CD4-positive, alpha-beta T cell (primary cell): ENCODE measurements at regions not wholly inside any gene's neighbourhood (a gene's known extent, or its start where the extent isn't known, plus 50 kb on each side); places are given as distances from the start of the nearest gene placed in this dataset.

Experiments used
- ATAC-seq: fragments of 200-7000 bp; cut with Tn5 transposase; one replicate; pipeline ENCODE4 v1.10.0; 2022; ENCODE audit warnings: mild to moderate bottlenecking; ENCODE audit not compliant: poor library complexity
- CTCF ChIA-PET: fragments of 350-600 bp; sonication (Branson Sonifier 250); formaldehyde crosslinking; loops from one replicate; lab custom pipeline; 2021; ENCODE audit warnings: antibody characterized with exemption, inconsistent platforms; lab: Charles Lee
- POLR2A ChIA-PET: fragments of 350-600 bp; sonication (Branson Sonifier 250); formaldehyde crosslinking; loops from one replicate; lab custom pipeline; 2021; ENCODE audit warnings: antibody characterized with exemption, inconsistent platforms; lab: Charles Lee
- DNase-seq, 14 experiments: peaks; one replicate each; pipeline ENCODE4 v3.0.0-alpha.2; 2013 to 2020; ENCODE audit warnings: mixed read lengths in 2 of 14
- H3K27ac ChIP-seq, 2 donors: one replicate each; pipeline versions ENCODE4 v1.5.1 to v1.7.0; 2013; ENCODE audit warnings: low read length in 2 of 2, low read depth in 1 of 2, mild to moderate bottlenecking in 1 of 2
- H3K27me3 ChIP-seq, 2 experiments: 1 replicate in 1 of 2; 2 replicates in 1 of 2; pipeline versions ENCODE4 v1.6.1 to v1.7.0; 2013; ENCODE audit warnings: low read length in 2 of 2, control low read depth in 1 of 2, mild to moderate bottlenecking in 1 of 2, moderate library complexity in 1 of 2; ENCODE audit not compliant: insufficient read depth in 2 of 2, control insufficient read depth in 1 of 2
- H3K36me3 ChIP-seq: one replicate; pipeline ENCODE4 v1.6.1; 2013; ENCODE audit warnings: low read length, control low read depth; ENCODE audit not compliant: insufficient read depth
- H3K4me1 ChIP-seq: one replicate; pipeline ENCODE4 v1.6.1; 2013; ENCODE audit warnings: low read length, control low read depth; ENCODE audit not compliant: insufficient read depth
- H3K4me3 ChIP-seq: one replicate; pipeline ENCODE4 v1.5.1; 2013; ENCODE audit warnings: mild to moderate bottlenecking, low read length, moderate library complexity
- H3K9me3 ChIP-seq, 2 experiments: 1 replicate in 1 of 2; 2 replicates in 1 of 2; pipeline versions ENCODE4 v1.6.1 to v1.7.0; 2013; ENCODE audit warnings: low read length in 2 of 2, mild to moderate bottlenecking in 2 of 2, control low read depth in 1 of 2, moderate library complexity in 1 of 2; ENCODE audit not compliant: control insufficient read depth in 1 of 2, insufficient read depth in 1 of 2
- H3K27ac Mint-ChIP-seq: one replicate; pipeline ENCODE4 v1.8.0; 2020; ENCODE audit warnings: mixed read lengths
- H3K27me3 Mint-ChIP-seq: one replicate; pipeline ENCODE4 v1.8.0; 2021; ENCODE audit warnings: mixed read lengths
- H3K36me3 Mint-ChIP-seq: one replicate; pipeline ENCODE4 v1.8.0; 2021; ENCODE audit warnings: low read depth, mixed read lengths
- H3K4me1 Mint-ChIP-seq: one replicate; pipeline ENCODE4 v1.8.0; 2021; ENCODE audit warnings: low read depth, mixed read lengths
- H3K4me3 Mint-ChIP-seq: one replicate; pipeline ENCODE4 v1.8.0; 2020; ENCODE audit warnings: mild to moderate bottlenecking, mixed read lengths
- H3K9me3 Mint-ChIP-seq: one replicate; pipeline ENCODE4 v1.8.0; 2020; ENCODE audit warnings: mixed read lengths
- CTCF ChIP-seq: fragments of 200-600 bp; IDR thresholded peaks from one replicate; pipeline ENCODE4 v1.8.0; 2022; ENCODE audit warnings: antibody characterized with exemption, mild to moderate bottlenecking
- intact Hi-C, 2 experiments: fragments of 100-400 bp; cut with DNase I in 1 of 2; cut with micrococcal nuclease in 1 of 2; formaldehyde crosslinking; loops; one replicate each; pipeline versions ENCODE4 v1.15.1 to v1.9.0; 2023 to 2025; cut with DNase I, micrococcal nuclease

GRCh38 chr14:44699391-44699790 is 192.3 kb upstream of the FSCB start:
- H3K4me3 Mint-ChIP-seq = no peak overlapping the region
- no peak for ATAC-seq
- ChIA-PET CTCF (no interaction called here), POLR2A (no interaction called here)
- no peak for DNase-seq
- H3K36me3 ChIP-seq = no peaks in the 10 kb centered on the region
- H3K27me3 Mint-ChIP-seq = no peaks in the 10 kb centered on the region
- H3K27me3 ChIP-seq = no peaks in the 10 kb centered on the region
- peaks cover 4% of the 10 kb centered on the region for H3K9me3 Mint-ChIP-seq
- no peak overlapping the region for H3K4me3 ChIP-seq
- intact Hi-C loops = no loop called here
- no peaks in the 10 kb centered on the region for H3K4me1 ChIP-seq
- TF ChIP-seq CTCF = no peak
- H3K4me1 Mint-ChIP-seq = no peaks in the 10 kb centered on the region
- no peak overlapping the region for H3K27ac Mint-ChIP-seq
- H3K36me3 Mint-ChIP-seq = no peaks in the 10 kb centered on the region
- H3K9me3 ChIP-seq = peaks cover 0 to 2% of the 10 kb centered on the region in 2 experiments
- no peak overlapping the region for H3K27ac ChIP-seq

- H3K36me3 ChIP-seq = no peaks in the 10 kb centered on the region
- H3K27ac Mint-ChIP-seq = no peak overlapping the region
- intact Hi-C loops = no loop called here
- H3K27me3 Mint-ChIP-seq = no peaks in the 10 kb centered on the region
- no peaks in the 10 kb centered on the region for H3K27me3 ChIP-seq
- no peaks in the 10 kb centered on the region for H3K36me3 Mint-ChIP-seq
- TF ChIP-seq CTCF = no peak
- ChIA-PET CTCF (no interaction called here), POLR2A (no interaction called here)
- no peak overlapping the region for H3K27ac ChIP-seq
- H3K4me3 Mint-ChIP-seq = no peak overlapping the region
- no peaks in the 10 kb centered on the region for H3K4me1 ChIP-seq
- no peak for ATAC-seq
- no peaks in the 10 kb centered on the region for H3K4me1 Mint-ChIP-seq
- no peak for DNase-seq
- peaks cover 0 to 4% of the 10 kb centered on the region in 2 experiments for H3K9me3 ChIP-seq
- no peak overlapping the region for H3K4me3 ChIP-seq
- H3K9me3 Mint-ChIP-seq = peaks cover 7% of the 10 kb centered on the region
Observed at GRCh38 chr14:44669496-44669895, 162.4 kb upstream of the FSCB start.

GRCh38 chr14:44663136-44663535 is 156.1 kb upstream of the FSCB start:
- ATAC-seq (no peak), DNase-seq (no peak)
- H3K27me3 Mint-ChIP-seq = no peaks in the 10 kb centered on the region
- no peaks in the 10 kb centered on the region for H3K36me3 Mint-ChIP-seq
- H3K4me3 Mint-ChIP-seq = peak overlapping the region; percentile 64
- no peaks in the 10 kb centered on the region for H3K9me3 Mint-ChIP-seq
- Histone ChIP-seq H3K27ac (no peak overlapping the region), H3K27me3 (no peaks in the 10 kb centered on the region), H3K36me3 (no peaks in the 10 kb centered on the region), H3K4me1 (peaks cover 2% of the 10 kb centered on the region), H3K9me3 (peaks cover 0 to 3% of the 10 kb centered on the region in 2 experiments), H3K4me3 (no peak overlapping the region)
- no peak for TF ChIP-seq CTCF
- H3K4me1 Mint-ChIP-seq = peaks cover 20% of the 10 kb centered on the region
- intact Hi-C loops = no loop called here
- CTCF ChIA-PET = no interaction called here
- POLR2A ChIA-PET = no interaction called here
- H3K27ac Mint-ChIP-seq = peak overlapping the region; percentile 9
